K562 (cell line): ENCODE measurements at regions not wholly inside any gene's neighbourhood (a gene's known extent, or its start where the extent isn't known, plus 50 kb on each side); places are given as distances from the start of the nearest gene placed in this dataset.

Source experiments
- ATAC-seq: fragments of 200-7000 bp; cut with Tn5 transposase; 3 replicates; pipeline ENCODE4 v1.9.1; 2020; ENCODE audit warnings: moderate library complexity
- BruUV-seq: library from RNA; stranded (reverse); fragments of 400-500 nt; replicated peaks from 2 replicates; lab custom pipeline; 2021; lab: Mats Ljungman, UMichigan
- CTCF ChIA-PET: fragments of 300-600 bp; formaldehyde crosslinking; extraction: SDS; loops from one replicate; lab custom pipeline; 2021; ENCODE audit warnings: low intra/inter-chr PET ratio; lab: Yijun Ruan, JAX
- POLR2A ChIA-PET: fragments of 300-600, 350-650 bp; sonication (Branson Sonifier 250); formaldehyde crosslinking; extraction: SDS; loops from one replicate; lab custom pipeline; 2021; ENCODE audit warnings: antibody characterized with exemption, inconsistent platforms; lab: Yijun Ruan, JAX
- DNase-seq, 4 experiments: peaks; one replicate each; pipeline versions ENCODE4 v3.0.0 to v3.0.0-alpha.2; 2011 to 2018; ENCODE audit warnings: low spot score in 3 of 4, mixed read lengths in 3 of 4; ENCODE audit errors: extremely low read depth in 1 of 4
- FAIRE-seq: peaks from 2 replicates; lab custom pipeline; 2011; peaks lifted over from hg19 to GRCh38; lab: Jason Lieb, UNC
- H2AFZ ChIP-seq: 2 replicates; pipeline ENCODE4 v1.6.0; 2011; ENCODE audit warnings: low read depth, low read length, control low read depth, inconsistent platforms
- H3K27ac ChIP-seq: fragments of 200-600 bp; 3 replicates; pipeline ENCODE4 v1.8.0; 2011; ENCODE audit warnings: low read depth, mild to moderate bottlenecking, control low read depth, inconsistent platforms, low read length, moderate library complexity, mixed read lengths; ENCODE audit errors: extremely low read depth
- H3K27me3 ChIP-seq, 2 experiments: fragments of 300-600 bp in 1 of 2; 2 replicates in 1 of 2; 3 replicates in 1 of 2; pipeline versions ENCODE4 v1.6.0 to v1.8.0; 2011; ENCODE audit warnings: inconsistent platforms in 2 of 2, low read length in 2 of 2, mild to moderate bottlenecking in 1 of 2, mixed read lengths in 1 of 2, moderate library complexity in 1 of 2; ENCODE audit not compliant: control insufficient read depth in 2 of 2, insufficient read depth in 2 of 2
- H3K36me3 ChIP-seq: fragments of 300-600 bp; 3 replicates; pipeline ENCODE4 v1.8.0; 2011; ENCODE audit warnings: mild to moderate bottlenecking, low read length, inconsistent platforms; ENCODE audit not compliant: control insufficient read depth, insufficient read depth
- H3K4me1 ChIP-seq, 2 experiments: fragments of 200-600 bp in 1 of 2; replicated peaks in 1 of 2; 2 replicates in 1 of 2; 3 replicates in 1 of 2; pipeline versions ENCODE4 v1.5.1 to v1.8.0; 2011; ENCODE audit warnings: inconsistent platforms in 2 of 2, low read length in 2 of 2, mild to moderate bottlenecking in 1 of 2, mixed read lengths in 1 of 2, moderate library complexity in 1 of 2; ENCODE audit not compliant: control insufficient read depth in 2 of 2, insufficient read depth in 2 of 2
- H3K4me2 ChIP-seq: 2 replicates; pipeline ENCODE4 v1.6.1; 2011; ENCODE audit warnings: low read length, control low read depth, inconsistent platforms, mixed read lengths; ENCODE audit not compliant: insufficient read depth
- H3K4me3 ChIP-seq: fragments of 200-600 bp; sonication (generic), shearing (Covaris generic); 2 replicates; pipeline ENCODE4 v1.5.1; 2016; ENCODE audit warnings: control low read depth, inconsistent platforms
- H3K79me2 ChIP-seq: fragments of 200-600 bp; 3 replicates; pipeline ENCODE4 v1.8.0; 2011; ENCODE audit warnings: low read length, inconsistent platforms; ENCODE audit not compliant: control insufficient read depth, insufficient read depth
- H3K9ac ChIP-seq, 2 experiments: 2 replicates each; pipeline versions ENCODE4 v1.6.0 to v1.6.1; 2011; ENCODE audit warnings: low read depth in 2 of 2, low read length in 2 of 2, control low read depth in 1 of 2, inconsistent platforms in 1 of 2, mild to moderate bottlenecking in 1 of 2, mixed read lengths in 1 of 2; ENCODE audit not compliant: insufficient read depth in 1 of 2
- H3K9me1 ChIP-seq: one replicate; pipeline ENCODE4 v1.6.0; 2011; ENCODE audit warnings: inconsistent platforms, mild to moderate bottlenecking, low read length, moderate library complexity; ENCODE audit not compliant: control insufficient read depth, insufficient read depth
- H3K9me3 ChIP-seq: replicated peaks from 2 replicates; pipeline ENCODE4 v1.5.1; 2011; ENCODE audit warnings: low read depth, low read length, inconsistent platforms; ENCODE audit not compliant: control insufficient read depth, insufficient read depth
- H4K20me1 ChIP-seq: replicated peaks from 2 replicates; pipeline ENCODE4 v1.6.1; 2011; ENCODE audit warnings: low read length, inconsistent platforms, mixed read lengths; ENCODE audit not compliant: control insufficient read depth, insufficient read depth
- CTCF ChIP-seq, 3 experiments: IDR thresholded peaks in 2 of 3; conservative IDR thresholded peaks in 1 of 3; 2 replicates each; pipeline ENCODE4 v1.5.1; 2011 to 2012; ENCODE audit warnings: low read length in 3 of 3, mild to moderate bottlenecking in 3 of 3, control low read depth in 2 of 3, improper control_type of control experiment in 1 of 3, inconsistent platforms in 1 of 3, low read depth in 1 of 3, mixed read lengths in 1 of 3, moderate library complexity in 1 of 3; ENCODE audit not compliant: insufficient read depth in 2 of 3
- DNMT1 ChIP-seq: fragments of 450-650 bp; IDR thresholded peaks from 2 replicates; pipeline ENCODE4 v1.6.1; 2016; ENCODE audit warnings: antibody characterized with exemption, mild to moderate bottlenecking
- HMG20B ChIP-seq: fragments of 250-450 bp; sonication (Bioruptor Pico); IDR thresholded peaks from 2 replicates; pipeline ENCODE4 v1.5.0; 2021; ENCODE audit warnings: mild to moderate bottlenecking
- ID3 ChIP-seq, 2 experiments: fragments of 250-450 bp in 1 of 2; fragments of 450-650 bp in 1 of 2; sonication (Bioruptor Pico) in 1 of 2; IDR thresholded peaks; 2 replicates each; pipeline versions ENCODE4 v1.6.1 to v1.8.0; 2016 to 2021; ENCODE audit warnings: mild to moderate bottlenecking in 2 of 2, moderate library complexity in 2 of 2, missing compliant biosample characterization in 1 of 2, missing genetic modification characterization in 1 of 2
- NFE2L1 ChIP-seq: fragments of 450-650 bp; IDR thresholded peaks from 2 replicates; pipeline ENCODE4 v1.6.1; 2016; ENCODE audit warnings: missing genetic modification characterization, low read depth, mild to moderate bottlenecking, missing compliant biosample characterization, moderate library complexity, borderline replicate concordance
- PPARD ChIP-seq: fragments of 250-450 bp; sonication (Bioruptor Pico); IDR thresholded peaks from 2 replicates; pipeline ENCODE4 v1.8.0; 2022; ENCODE audit warnings: inconsistent platforms, mild to moderate bottlenecking, moderate library complexity
- SP1 ChIP-seq: sonication (generic); formaldehyde crosslinking; IDR thresholded peaks from 2 replicates; pipeline ENCODE4 v1.8.1; 2022; ENCODE audit warnings: mild to moderate bottlenecking, missing genetic modification reagents
- WGBS: fragments of 100-300 bp; shearing (Covaris generic); methylation state at CpG from one replicate; pipeline ENCODE4 v1.1.6; 2016; ENCODE audit warnings: low coverage, mixed read lengths; ENCODE audit not compliant: insufficient coverage; ENCODE audit errors: missing lambda C conversion rate; 5-methylcytosine and 5-hydroxymethylcytosine counted together
- in situ Hi-C: fragments of 300-500 bp; cut with MboI; formaldehyde crosslinking; loops from 4 replicates; pipeline ENCODE4 v1.15.0; 2018; ENCODE audit warnings: inconsistent platforms, mixed read lengths
- intact Hi-C: fragments of 100-400 bp; cut with micrococcal nuclease; formaldehyde crosslinking; loops from 2 replicates; pipeline ENCODE4 v1.14.2; 2022
- TF ChIP-seq, protein P1 (sequence below): IDR thresholded peaks from 2 replicates; pipeline ENCODE4 v1.6.1; 2012; ENCODE audit warnings: low read depth, low read length, improper control_type of control experiment, borderline replicate concordance

GRCh38 chr4:8765631-8766590, 105.7 kb downstream of the HMX1 start:
- Histone ChIP-seq H3K27ac (no peak overlapping the region), H3K4me2 (no peak overlapping the region), H3K9me1 (no peaks in the 10 kb centered on the region), H3K4me3 (no peak overlapping the region), H4K20me1 (peaks cover 11% of the 10 kb centered on the region; the same call in 1 of the 2 replicates), H3K9me3 (no peaks in the 10 kb centered on the region), H3K9ac (no peak overlapping the region), H3K79me2 (no peaks in the 10 kb centered on the region), H3K4me1 (no peaks in the 10 kb centered on the region), H3K36me3 (no peaks in the 10 kb centered on the region), H2AFZ (no peak overlapping the region), H3K27me3 (peaks cover 3 to 30% of the 10 kb centered on the region in 2 experiments; a peak in 3 of 5 replicates)
- CTCF ChIA-PET = no interaction called here
- ATAC-seq = no peak
- intact Hi-C loops (no loop called here), in situ Hi-C loops (no loop called here)
- no TSS peak for BruUV-seq
- POLR2A ChIA-PET = no interaction called here
- no peak for DNase-seq
- FAIRE-seq = no peak
- TF ChIP-seq SP1 (CRISPR knock-in tag) = no peak
- TF ChIP-seq DNMT1 = no peak
- TF ChIP-seq ID3 (CRISPR knock-in tag; IDR thresholded peaks at IDR 0.05) = no peak
- no peak for TF ChIP-seq ID3 (tag; IDR thresholded peaks at IDR 0.05)
- TF ChIP-seq PPARD (CRISPR knock-in tag) = no peak
- TF ChIP-seq NFE2L1 (tag) = no peak
- TF ChIP-seq CTCF (IDR thresholded peaks at IDR 0.05 in 2 of 3, conservative IDR thresholded peaks at IDR 0.05 in 1 of 3; ENCODE audit: insufficient read depth in 2 of 3, low read depth in 1 of 3, low read length in 3 of 3) = no peak
- TF ChIP-seq, protein P1, sequence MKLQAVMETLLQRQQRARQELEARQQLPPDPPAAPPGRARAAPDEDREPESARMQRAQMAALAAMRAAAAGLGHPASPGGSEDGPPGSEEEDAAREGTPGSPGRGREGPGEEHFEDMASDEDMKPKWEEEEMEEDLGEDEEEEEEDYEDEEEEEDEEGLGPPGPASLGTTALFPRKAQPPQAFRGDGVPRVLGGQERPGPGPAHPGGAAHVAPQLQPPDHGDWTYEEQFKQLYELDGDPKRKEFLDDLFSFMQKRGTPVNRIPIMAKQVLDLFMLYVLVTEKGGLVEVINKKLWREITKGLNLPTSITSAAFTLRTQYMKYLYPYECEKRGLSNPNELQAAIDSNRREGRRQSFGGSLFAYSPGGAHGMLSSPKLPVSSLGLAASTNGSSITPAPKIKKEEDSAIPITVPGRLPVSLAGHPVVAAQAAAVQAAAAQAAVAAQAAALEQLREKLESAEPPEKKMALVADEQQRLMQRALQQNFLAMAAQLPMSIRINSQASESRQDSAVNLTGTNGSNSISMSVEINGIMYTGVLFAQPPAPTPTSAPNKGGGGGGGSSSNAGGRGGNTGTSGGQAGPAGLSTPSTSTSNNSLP = no peak
- TF ChIP-seq HMG20B = no peak
- WGBS = 2% methylated on average over 18 of the region's 19 CpGs
